ENCODE measurements at regions not wholly inside any gene's neighbourhood (a gene's known extent, or its start where the extent isn't known, plus 50 kb on each side); places are given as distances from the start of the nearest gene placed in this dataset.

GRCh38 chr4:130646886-130647285 is 1550.9 kb downstream of the C4orf33 start:
- H3K9me1 ChIP-seq (ENCODE audit: insufficient read depth, low read length): no peaks in the 10 kb centered on the region
- H3K23ac ChIP-seq (ENCODE audit: low read depth, low read length): no peak overlapping the region
- no peak overlapping the region for H4K5ac ChIP-seq (ENCODE audit: low read depth, low read length)
- POLR2A ChIA-PET (ENCODE audit: unreplicated experiment): no interaction called here
- peaks cover 7% of the 10 kb centered on the region; the same call in 1 of the 2 replicates for H3K9me3 ChIP-seq (ENCODE audit: control insufficient read depth, insufficient read depth, low read length)
- TF ChIP-seq RAD21 (IDR thresholded peaks at IDR 0.05; ENCODE audit: low read length): no peak
- no peak for TF ChIP-seq MAZ (IDR thresholded peaks at IDR 0.05; ENCODE audit: borderline replicate concordance, low read depth, low read length)
- TF ChIP-seq ELK1 (IDR thresholded peaks at IDR 0.05; ENCODE audit: borderline replicate concordance, low read depth, low read length): no peak
- no peak for TF ChIP-seq RCOR1 (IDR thresholded peaks at IDR 0.05; ENCODE audit: insufficient replicate concordance, low read length)
- no peak for TF ChIP-seq MXI1 (IDR thresholded peaks at IDR 0.05; ENCODE audit: borderline replicate concordance, low read depth, low read length)
- no peak overlapping the region for H4K8ac ChIP-seq (ENCODE audit: low read depth in 2 of 2, low read length in 2 of 2)
- no peak overlapping the region for H2BK5ac ChIP-seq (ENCODE audit: low read depth, low read length, poor library complexity, severe bottlenecking)
- dilution Hi-C loops (cut with HindIII; ENCODE audit: low sequenced_read_pairs, unreplicated experiment) (no loop called here), intact Hi-C loops (cut with micrococcal nuclease) (no loop called here), in situ Hi-C loops (cut with MboI; ENCODE audit: low sequenced_read_pairs) (no loop called here)
- H3K14ac ChIP-seq (replicated peaks; ENCODE audit: low read depth, low read length): no peak overlapping the region
- no peak overlapping the region for H3K18ac ChIP-seq (ENCODE audit: low read depth, low read length)
- H3K4me3 ChIP-seq (ENCODE audit: insufficient read depth, low read depth, low read length): no peak overlapping the region
- H2BK120ac ChIP-seq (ENCODE audit: low read depth, low read length): no peak overlapping the region
- H3K36me3 ChIP-seq (ENCODE audit: control insufficient read depth, insufficient read depth, low read length): no peaks in the 10 kb centered on the region
- no peaks in the 10 kb centered on the region for H4K20me1 ChIP-seq (ENCODE audit: insufficient read depth, low read length)
- no peaks in the 10 kb centered on the region for H3K27me3 ChIP-seq (ENCODE audit: control insufficient read depth, insufficient read depth, low read length)
- no peak overlapping the region for H2AK9ac ChIP-seq (replicated peaks; ENCODE audit: low read depth, low read length, poor library complexity)
- H3K27ac ChIP-seq (ENCODE audit: insufficient read depth, low read length): no peak overlapping the region
- DNase-seq: no peak
- CTCF ChIA-PET: no interaction called here
- H2AK5ac ChIP-seq (ENCODE audit: low read depth, low read length): no peak overlapping the region
- no peak overlapping the region for H3K4me2 ChIP-seq (ENCODE audit: low read depth, low read length)
- BruUV-seq (replicated peaks): no TSS peak
- ATAC-seq (ENCODE audit: low read depth): no peak
- no peak overlapping the region for H4K91ac ChIP-seq (ENCODE audit: insufficient read depth, low read depth, low read length)
- no peaks in the 10 kb centered on the region for H3K4me1 ChIP-seq (ENCODE audit: control insufficient read depth, insufficient read depth, low read length)
- H3K56ac ChIP-seq (ENCODE audit: extremely low read depth, insufficient read depth, low read length): no peak overlapping the region
- H2BK20ac ChIP-seq (ENCODE audit: low read depth, low read length): no peak overlapping the region
- no peak overlapping the region for H2BK15ac ChIP-seq (ENCODE audit: low read depth, low read length)
- no peak overlapping the region for H3K4ac ChIP-seq (ENCODE audit: low read depth, low read length)
- H3K79me1 ChIP-seq (ENCODE audit: low read depth in 1 of 2, low read length in 2 of 2): no peaks in the 10 kb centered on the region
- H3K9ac ChIP-seq (ENCODE audit: low read depth, low read length): no peak overlapping the region
- H2AFZ ChIP-seq (replicated peaks; ENCODE audit: low read length, poor library complexity): no peak overlapping the region

All from IMR-90 (cell line).